Fibroblast of skin of left quadriceps (primary cell): ENCODE measurements at regions not wholly inside any gene's neighbourhood (a gene's known extent, or its start where the extent isn't known, plus 50 kb on each side); places are given as distances from the start of the nearest gene placed in this dataset.
"Not testable (repeated sequence)": the region's sequence is repeated elsewhere in the genome, so short reads cannot be mapped to it uniquely, and the experiment has no call there.

Experiments used
- DNase-seq, 2 experiments: peaks; one replicate each; pipeline ENCODE4 v3.0.0-alpha.2; 2013; ENCODE audit warnings: low read depth in 2 of 2

DNA sequence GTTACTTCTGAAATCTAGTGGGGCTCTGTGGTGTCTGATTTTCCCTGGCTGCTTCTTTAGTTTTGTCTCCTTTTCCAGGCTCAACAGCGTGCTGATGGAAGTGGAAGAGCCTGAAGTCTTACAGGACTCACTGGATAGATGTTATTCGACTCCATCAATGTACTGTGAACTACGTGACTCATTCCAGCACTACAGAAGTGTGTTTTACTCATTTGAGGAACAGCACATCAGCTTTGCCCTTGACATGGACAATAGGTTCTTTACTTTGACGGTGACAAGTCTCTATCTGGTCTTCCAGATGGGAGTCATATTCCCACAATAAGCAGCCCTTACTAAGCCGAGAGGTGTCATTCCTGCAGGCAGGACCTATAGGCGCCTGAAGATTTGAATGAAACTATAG is 51.1 kb downstream of the NBPF8 start:
- not testable (repeated sequence) for DNase-seq

DNA sequence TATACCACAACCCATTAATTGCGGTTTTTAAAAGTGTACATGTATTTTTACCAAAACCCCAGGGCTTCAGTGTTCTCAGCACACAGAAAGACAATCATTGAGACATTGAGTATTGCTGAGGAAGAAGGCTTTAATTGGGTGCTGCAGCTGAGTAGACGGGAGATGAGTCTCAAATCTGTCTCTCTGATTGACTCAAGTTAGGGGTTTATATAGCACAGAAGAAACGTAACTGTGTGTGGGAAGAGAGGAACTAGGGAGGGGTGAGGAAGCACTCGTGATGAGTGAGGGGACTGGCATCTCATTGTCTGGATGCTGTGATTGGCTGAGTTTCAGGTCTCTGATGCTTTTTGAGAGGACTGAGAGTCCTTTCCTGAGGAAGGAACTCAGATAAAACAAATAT is 62.8 kb downstream of the NBPF8 start:
- DNase-seq: not testable (repeated sequence)

DNA sequence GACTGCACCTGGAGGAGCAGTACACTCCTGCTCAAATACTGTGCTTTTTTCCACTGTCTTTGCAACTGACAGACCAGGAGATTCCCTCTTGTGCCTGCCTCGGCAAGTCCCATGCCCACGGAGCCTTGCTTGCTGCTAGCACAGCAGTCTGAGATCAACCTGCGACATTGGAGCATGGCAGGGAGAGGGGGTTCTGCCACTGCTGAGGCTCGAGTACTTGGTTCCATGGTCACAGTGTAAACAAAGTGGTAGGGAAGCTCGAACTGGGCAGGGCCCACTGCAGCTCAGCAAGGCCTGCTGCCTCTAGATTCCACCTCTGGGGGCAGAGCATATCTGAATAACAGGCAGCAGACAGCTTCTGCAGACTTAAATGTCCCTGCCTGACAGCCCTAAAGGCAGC is 63.6 kb downstream of the NBPF8 start:
- not testable (repeated sequence) for DNase-seq

DNA sequence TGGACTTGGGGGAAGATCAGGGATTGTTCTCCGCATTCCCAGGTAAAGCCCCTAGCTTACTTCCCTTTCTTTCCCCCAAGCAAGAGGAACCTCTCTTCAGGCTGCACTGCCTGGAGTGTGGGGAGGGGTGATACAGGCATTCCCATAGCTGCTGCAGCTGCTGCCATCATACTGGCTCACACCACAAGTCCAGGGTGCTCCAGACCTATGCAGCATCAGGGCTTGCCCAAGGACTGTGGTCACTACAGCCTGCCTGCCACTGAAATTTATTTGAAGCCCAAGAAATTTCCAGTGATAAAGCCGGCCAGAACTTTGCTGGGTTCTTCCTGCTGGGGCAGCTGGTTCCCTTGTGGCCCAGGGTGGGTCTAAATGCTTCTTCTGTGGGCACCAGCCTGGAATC is 72.7 kb downstream of the NBPF8 start:
- DNase-seq: not testable (repeated sequence)

DNA sequence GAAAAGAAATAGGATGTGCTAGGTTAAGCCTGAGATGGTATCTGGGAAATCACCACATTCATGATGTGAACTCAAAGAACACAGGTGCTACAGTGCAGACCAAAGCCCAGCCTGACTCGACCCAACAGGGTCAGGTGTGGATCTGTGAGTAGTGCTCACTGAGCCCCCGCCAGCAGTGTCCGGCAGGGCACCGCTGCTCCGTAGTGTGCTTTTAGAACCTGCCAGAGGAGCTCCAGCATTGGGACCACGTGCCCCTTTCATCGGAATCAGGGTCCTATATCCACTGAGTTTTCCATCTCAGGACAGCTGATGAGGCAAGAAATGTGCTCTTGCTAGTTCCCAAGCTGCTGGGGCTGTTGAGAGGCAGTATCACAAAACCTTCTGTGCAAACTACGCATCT is 74.4 kb downstream of the NBPF8 start:
- not testable (repeated sequence) for DNase-seq

DNA sequence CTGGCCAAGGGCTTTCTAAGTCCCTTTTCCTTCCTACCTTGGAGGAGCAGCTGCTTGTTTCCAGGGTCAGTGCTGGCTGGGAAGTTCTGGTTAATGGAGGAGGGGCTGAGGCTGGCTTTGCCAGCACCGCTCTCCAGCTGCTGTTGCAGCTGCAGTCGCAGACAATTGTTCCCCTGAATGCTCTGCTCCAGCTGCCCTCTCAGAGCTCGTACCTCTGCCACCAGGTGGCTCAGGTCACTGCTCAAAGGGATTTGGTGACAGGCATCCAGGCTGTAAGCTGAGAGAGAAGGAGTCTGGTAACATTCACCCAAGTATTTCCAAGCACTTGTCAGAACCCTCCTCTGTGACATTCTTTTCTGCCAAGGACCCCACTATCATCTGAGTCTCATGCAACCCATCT is 82.3 kb downstream of the NBPF8 start:
- DNase-seq: not testable (repeated sequence)

DNA sequence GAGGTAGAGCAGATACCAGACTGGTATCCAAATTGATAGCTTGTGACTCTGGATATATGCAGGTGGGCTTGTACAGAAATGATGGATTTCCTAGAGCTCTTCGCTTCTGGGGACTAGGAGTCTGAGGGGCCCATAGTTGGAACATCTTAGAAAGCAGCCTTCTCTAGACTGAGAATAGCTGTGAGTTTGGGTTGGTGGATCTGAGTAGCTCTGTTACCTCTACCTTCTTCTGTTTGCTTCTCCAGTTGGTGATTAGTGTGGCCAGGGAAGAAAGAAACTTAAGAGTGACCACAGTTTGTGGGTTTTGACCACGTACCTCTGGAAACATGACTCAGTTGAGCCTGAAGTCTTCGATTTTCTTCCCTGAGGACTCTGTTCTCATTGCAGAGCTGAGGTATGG is 88.4 kb downstream of the NBPF8 start:
- not testable (repeated sequence) for DNase-seq

DNA sequence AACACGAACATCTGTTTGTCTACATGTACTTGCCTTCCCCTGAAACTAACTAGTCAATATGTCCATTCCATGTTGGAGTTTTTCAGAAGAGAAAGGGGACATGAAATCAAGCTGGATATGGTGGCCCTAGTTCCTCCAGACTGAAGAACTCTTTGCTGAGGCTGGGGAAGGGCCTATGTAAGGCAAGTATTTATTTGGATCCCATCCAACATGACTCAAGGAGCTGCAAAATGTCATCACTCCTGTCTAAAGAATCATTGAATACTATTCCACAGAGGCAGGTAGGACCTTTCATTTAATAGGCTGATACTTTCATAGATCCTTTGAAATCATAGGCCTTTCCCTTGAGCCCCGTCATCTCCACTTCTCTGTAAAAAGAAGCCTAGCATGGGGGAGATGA is 91.5 kb downstream of the NBPF8 start:
- not testable (repeated sequence) for DNase-seq

DNA sequence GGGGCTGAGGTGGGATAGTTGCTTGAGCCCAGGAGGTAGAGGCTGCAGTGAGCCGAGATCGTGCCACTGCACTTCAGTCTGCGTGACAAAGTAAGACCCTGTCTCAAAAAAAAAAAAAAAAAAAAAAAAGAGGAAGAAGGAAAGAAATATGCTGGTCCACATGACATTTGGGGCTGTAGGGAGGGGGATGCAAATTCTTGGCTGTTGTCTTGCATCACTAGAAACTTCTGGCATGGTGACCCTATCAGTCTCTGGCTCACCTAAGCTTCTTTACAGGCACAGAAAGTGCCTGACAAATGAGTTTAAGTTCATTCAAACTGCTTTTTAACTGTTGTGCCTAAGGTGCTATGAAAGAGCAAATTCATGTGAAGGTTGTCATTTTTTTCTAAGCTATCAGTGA is 93.5 kb downstream of the NBPF8 start:
- DNase-seq: not testable (repeated sequence)

DNA sequence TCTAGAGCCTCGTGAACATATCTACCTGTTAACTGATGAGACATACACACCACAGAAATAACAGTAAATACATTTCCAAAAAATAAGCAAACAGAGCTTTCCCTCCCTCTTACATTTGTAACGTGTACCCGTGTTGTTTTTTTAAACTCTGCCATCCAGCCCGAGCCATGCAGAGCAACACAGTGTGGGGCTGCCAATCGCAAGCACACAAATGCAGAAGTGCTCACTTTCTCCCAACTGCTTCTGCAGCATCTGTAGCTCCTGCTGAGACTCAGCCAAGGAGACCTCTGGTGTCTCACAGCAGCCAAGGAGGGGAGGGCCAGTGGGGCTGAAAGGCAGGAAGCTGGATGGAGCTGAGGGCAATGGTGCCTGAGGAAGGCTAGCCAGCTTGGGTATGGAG is 94.4 kb downstream of the NBPF8 start:
- DNase-seq: not testable (repeated sequence)

DNA sequence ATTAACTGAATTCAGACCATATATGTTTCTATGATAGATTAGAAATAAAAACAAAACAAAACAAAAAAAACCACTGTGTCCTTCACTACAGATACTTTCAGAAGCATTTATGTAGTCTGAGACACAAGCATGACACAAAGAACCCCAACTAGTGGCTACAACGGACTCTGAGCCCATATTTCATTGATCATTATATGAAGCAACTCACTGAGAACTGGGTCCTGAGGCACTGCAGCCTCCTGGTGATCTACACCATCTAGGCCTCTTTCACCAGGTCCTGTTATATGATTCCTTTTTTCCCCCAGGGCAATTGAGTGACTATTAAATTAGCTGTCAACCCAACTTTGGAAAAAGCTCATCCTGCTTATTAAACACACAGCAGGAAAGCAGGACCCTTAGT is 98.3 kb downstream of the NBPF8 start:
- not testable (repeated sequence) for DNase-seq

DNA sequence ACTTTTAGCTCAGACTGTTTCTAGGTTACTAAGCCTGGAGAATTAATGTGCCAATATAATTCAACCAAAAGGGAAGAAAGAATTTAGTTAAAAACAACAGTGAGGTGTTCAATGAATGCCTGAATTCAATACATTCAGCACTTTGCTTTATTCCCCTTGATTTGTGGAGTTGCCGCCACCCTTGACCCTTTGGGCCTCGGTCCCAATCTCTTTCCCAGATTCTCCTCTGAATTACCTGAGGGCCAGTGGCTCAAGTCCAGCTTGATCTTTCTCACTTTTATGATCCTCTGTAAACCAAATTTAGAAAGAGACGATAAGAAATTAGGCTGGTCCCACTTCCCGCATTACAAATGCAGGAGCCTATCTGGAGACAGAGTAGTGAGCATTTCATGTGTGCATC is 98.7 kb downstream of the NBPF8 start:
- DNase-seq: not testable (repeated sequence)

DNA sequence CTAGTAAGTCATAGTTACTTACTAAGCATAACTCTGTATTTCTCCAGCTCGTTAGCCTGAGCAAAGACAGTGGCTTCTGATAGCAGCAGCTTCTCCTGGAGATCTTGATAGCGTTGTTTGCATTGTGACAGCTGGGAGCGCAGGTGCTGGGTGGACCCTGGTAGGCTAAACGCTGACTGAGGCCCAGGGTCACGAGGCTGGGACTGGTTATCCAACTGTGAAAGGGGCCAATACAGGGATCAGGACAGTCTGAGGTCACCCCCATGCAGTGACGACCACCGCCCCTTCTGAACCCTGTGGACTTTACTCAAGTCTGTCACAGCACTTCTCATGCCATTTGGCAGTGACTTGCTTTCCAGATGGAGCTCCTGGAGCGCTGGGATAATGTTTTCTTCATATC is 104.4 kb downstream of the NBPF8 start:
- DNase-seq: not testable (repeated sequence)

DNA sequence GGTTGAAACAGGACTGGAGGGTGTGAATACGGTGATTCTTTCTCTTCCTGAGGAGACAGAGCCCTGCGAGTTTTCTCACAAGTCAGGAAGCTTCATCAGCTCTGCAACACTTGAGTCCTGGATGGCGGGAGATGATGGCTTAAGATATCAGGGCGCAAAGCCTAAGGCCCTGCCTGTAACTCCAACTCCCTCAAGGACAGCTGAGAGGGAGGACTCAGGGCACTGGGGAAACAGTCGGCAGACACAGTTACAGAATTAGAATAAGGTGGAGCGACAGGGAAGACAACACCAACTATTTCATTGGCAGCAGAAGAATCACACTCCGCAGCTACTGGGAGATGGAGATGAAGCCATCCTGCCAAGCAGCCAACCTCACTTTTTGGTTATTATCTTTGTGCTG is 109.6 kb downstream of the NBPF8 start:
- DNase-seq: not testable (repeated sequence)

DNA sequence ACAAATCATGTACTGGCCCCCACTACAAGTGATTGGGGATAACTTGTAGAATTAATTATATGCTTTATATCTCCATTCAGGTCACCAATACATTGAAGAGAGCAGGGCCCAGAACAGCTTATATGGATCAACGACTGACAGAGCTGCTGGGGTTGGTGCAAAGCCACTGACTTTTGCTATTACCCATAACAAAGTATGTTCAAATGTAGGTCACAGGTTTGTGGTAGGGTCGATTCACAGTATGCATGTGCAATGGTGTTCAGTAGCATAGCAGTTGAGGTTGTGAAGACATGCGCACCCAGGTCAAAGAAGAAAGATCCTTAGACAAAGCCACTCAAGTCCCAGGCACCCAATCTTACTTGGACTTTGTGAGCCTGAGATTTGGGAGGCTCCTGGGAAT is 110.6 kb downstream of the NBPF8 start:
- DNase-seq: not testable (repeated sequence)

DNA sequence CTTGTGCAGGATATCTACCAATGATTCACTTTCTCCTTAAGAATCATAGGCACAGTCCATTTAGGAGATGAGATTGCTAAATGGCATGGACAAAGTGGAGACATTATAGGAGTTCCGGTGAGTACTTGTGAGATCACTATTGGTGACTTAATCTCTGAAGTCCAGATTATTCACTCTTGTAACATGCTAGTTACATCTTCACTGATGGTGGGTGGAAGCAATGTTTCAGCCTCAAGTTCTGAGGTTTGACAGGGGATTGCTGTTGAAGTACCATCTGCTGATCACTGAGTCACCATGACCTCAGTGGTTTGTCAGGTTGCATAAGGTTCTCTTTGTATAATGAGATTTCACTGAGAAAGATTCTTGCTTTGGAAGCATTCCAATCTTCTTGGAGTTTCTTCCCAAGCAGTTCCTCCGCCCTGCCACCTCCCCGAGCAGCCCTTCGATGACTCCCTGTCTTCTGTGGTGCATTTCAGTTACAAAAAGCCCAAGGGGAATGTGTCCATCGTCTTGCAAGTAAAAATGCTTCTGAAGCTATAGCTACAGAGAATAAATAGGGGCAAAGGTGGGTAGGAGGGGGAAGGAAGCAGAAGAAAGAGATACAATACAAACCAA is 114.7 kb downstream of the NBPF8 start:
- DNase-seq: not testable (repeated sequence)

DNA sequence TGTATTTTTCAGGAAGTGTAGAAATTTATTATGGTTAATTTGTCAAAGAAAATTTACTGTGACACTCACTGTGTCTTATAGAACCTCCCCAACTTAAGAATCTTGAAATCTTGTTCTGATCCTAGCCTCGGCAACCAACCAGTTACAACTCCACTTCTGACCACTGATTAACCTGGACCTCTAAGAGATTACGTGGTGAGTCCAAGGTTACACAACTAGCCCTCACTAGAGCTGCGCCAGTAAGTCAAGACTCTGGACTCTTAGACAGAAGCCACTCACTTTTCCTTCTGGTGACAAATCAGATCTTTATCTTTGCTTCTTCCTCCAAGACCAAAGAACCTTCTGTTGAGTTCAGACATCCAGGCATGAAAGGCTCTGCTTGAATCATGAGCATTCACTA is 116.6 kb downstream of the NBPF8 start:
- not testable (repeated sequence) for DNase-seq

DNA sequence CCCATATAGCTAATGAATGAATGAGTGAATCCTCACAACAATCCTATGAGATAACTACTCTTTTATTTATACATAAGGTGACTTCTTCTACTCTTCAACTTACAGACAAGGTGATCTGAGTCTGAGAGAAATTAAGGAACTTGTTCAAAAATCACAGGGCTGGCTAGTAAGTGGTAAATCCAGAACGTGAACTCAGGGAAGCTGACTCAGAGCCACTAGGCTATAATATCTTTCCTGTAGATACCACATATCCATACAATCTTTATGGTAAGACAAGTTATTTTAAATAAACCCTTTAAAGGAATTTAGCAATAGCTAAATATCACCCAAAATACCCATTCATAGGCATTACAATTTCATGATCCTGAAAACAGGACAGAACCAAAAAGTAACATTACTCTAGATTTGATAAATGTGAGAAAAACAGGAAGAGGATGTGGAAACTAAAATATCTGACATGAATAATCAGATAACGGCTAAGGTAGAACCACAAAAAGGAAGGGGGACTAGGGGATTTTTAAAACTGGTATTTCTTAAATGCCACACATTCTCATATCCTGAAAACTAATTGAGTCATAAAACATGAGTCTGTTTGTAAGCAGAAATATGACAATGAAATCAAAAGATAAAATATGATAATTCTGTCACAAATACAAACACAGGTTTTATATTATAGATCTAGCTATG is 119.7 kb downstream of the NBPF8 start:
- not testable (repeated sequence) for DNase-seq

DNA sequence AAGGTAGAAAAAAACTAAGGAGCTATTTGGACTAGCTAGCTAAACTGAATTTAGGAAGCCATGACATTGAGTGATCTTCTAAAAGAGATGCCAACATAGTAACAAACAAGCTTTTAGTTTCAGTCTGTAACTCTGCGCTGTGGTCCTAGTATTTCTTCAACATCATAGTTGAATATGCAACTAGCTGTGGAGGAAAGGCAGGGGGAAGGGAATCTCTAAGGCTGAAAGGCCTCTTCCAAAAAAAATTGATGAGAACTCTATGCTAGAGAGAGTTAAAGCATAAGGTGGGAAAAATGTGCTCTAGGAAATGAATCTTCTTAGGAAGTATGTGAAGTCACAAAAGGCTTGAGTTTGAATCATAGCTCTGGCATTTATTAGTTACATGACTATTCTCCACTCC is 120.2 kb downstream of the NBPF8 start:
- DNase-seq: peak; percentile 36 to 44

DNA sequence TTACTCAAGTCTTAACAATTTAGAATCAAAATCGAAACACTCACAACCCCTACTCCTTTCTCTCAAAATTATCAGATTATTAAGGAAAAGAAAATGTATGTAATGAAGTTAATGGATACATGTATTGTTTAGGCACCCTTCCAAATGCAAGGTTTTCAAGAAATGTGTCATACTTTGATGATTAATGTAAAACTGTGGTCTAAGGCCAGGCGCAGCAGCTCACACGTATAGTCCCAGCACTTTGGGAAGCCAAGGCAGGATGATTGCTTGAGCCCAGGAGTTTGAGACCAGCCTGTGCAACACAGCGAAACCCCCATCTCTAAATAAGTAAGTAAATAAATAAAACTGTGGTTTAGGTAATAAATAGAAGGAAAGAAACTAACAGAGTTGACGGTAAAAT is 126.6 kb downstream of the NBPF8 start:
- DNase-seq: not testable (repeated sequence)

DNA sequence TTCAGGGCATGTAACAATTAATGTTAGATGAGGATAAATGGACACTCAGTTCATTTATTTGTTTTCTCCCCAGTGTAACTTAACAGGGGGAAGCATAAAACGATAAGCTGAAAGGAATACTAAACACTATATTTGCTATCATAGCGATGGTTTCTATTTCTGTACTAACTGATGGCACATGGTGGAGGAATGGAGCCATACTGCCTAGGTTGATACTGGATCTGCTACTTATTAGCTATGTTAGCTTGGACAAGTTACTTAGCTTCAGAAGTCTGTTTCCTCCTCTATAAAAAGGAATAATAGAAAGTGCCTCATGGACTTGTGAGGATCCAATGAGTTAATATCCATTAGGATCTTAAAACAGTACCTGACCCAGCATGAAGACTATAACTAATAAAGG is 127.5 kb downstream of the NBPF8 start:
- DNase-seq: not testable (repeated sequence)

DNA sequence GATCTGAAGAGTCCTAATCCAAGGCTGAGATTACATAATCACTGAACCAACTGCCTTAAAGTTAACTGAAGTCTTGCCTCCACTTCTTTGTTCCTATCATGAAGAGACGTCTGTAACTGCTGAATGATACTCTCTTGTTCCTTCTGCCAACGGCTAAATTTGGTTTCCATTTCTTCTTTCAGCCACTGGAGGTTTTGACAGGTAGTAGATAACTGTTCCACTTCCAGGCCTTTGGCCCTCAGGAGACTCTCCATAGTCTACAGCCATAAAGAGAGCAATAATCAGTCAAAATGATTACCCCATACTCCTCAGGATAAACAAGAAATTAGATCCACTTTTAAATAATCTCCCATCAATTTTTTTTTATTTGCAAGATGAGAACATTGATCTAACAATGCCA is 128.1 kb downstream of the NBPF8 start:
- DNase-seq: not testable (repeated sequence)

DNA sequence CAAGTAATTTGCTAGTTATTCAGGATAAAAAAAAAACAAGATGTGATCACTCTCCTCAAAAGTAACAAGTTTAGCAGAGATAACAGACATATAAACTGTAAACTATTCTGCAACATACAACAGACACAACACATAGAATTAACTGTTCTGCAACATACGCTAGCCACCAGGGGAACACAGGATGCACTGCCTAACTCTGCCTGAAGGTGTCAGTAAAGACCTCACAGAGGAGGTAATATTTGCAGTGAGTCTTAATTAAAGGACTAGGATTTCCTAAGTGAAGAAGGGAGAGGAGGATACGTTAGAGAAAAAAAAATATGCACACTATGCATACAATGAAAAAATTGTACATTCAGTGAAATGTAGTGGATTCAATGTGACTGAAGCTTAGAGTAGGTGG is 129.6 kb downstream of the NBPF8 start:
- DNase-seq: not testable (repeated sequence)

DNA sequence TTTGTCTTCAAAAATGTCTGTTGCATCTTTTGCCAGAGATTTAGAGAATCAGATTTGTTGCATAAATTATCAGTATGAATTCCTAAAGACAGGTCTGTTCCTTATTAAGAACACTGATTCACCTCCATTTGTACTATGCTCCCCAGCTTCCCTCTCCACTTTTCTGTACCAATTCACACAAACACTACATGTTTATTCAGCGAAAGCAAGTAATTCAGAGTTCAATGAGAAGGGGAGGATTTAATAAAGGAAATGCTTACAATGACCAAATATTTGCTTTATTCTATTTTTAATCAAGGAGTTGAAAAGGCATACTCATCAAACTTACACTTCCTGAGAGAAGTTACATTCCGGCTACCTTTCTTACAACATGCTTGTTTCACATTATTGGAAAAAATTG is 135.5 kb downstream of the NBPF8 start:
- DNase-seq: not testable (repeated sequence)
